ENCODE measurements at regions not wholly inside any gene's neighbourhood (a gene's known extent, or its start where the extent isn't known, plus 50 kb on each side); places are given as distances from the start of the nearest gene placed in this dataset.
A peak's percentile ranks its signal among the peaks of the same experiment; 100 is the strongest.
"Not testable (repeated sequence)": the region's sequence is repeated elsewhere in the genome, so short reads cannot be mapped to it uniquely, and the experiment has no call there.

DNA sequence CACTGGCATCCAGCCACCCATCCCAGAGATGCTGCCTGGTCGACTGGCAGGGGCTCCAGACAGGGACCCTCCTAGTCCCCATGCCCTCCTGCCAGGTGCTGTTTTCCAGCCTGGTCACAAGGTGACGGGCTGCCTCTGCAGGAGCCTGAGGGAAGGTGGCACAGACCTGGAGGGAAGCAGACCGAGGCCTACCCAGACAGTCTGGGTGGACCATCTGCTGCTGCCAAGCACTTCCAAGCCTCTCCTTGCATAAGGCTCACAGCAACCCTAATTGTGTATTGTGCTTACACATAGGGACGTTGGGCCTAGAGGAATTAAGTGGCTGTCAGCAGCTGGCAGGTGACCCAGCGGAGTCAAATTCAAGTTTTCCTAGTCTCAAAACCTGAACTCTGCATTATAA is 90.1 kb upstream of the KCNJ18 start:
- Histone ChIP-seq H3K36me3 (no peaks in the 10 kb centered on the region), H3K27ac (no peak overlapping the region), H3K27me3 (no peaks in the 10 kb centered on the region), H3K4me3 (no peak overlapping the region), H3K4me1 (no peaks in the 10 kb centered on the region), H3K9me3 (no peaks in the 10 kb centered on the region)
- DNase-seq (peak in 1 of 6 donors; percentile 37), ATAC-seq (no peak), FAIRE-seq (no peak)
- TF ChIP-seq, protein P1, sequence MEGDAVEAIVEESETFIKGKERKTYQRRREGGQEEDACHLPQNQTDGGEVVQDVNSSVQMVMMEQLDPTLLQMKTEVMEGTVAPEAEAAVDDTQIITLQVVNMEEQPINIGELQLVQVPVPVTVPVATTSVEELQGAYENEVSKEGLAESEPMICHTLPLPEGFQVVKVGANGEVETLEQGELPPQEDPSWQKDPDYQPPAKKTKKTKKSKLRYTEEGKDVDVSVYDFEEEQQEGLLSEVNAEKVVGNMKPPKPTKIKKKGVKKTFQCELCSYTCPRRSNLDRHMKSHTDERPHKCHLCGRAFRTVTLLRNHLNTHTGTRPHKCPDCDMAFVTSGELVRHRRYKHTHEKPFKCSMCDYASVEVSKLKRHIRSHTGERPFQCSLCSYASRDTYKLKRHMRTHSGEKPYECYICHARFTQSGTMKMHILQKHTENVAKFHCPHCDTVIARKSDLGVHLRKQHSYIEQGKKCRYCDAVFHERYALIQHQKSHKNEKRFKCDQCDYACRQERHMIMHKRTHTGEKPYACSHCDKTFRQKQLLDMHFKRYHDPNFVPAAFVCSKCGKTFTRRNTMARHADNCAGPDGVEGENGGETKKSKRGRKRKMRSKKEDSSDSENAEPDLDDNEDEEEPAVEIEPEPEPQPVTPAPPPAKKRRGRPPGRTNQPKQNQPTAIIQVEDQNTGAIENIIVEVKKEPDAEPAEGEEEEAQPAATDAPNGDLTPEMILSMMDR (IDR thresholded peaks at IDR 0.05): no peak
- intact Hi-C loops (cut with DNase I): no loop called here
- 56 to 63% methylated on average over 5 of the region's 5 CpGs for WGBS, 2 donors

GRCh38 chr17:21603292-21603691 is 89.0 kb upstream of the KCNJ18 start:
- intact Hi-C loops (cut with DNase I); H3K4me3 ChIP-seq; ATAC-seq; H3K4me1 ChIP-seq; H3K27me3 ChIP-seq; H3K27ac ChIP-seq; H3K9me3 ChIP-seq; DNase-seq; H3K36me3 ChIP-seq: not testable (repeated sequence)
- WGBS, 2 donors: 59 to 81% methylated on average over 1 of the region's 1 CpG
- FAIRE-seq: peak; percentile 17

DNA sequence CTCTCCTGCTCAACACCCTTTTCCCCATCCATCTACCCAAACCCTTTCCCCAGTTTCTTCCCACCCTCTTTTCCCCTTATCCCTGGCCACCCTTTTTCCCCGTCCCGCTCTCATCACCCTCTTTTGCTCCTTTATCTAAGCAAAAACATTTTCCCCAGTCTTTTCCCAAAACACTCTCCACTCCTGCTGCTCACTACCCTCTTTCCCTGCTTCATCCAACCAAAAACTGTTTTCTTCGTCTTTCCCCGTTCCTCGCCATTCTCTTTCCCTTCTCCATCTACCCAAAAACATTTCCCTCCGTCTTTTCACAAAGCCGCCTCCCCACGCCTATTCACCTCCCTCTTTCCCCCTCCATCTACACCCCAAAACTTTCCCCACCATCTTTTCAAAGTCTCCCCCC is 80.9 kb upstream of the KCNJ18 start:
- H3K4me1 ChIP-seq; H3K9me3 ChIP-seq; FAIRE-seq; intact Hi-C loops (cut with DNase I); H3K4me3 ChIP-seq; ATAC-seq; DNase-seq; H3K36me3 ChIP-seq; H3K27me3 ChIP-seq; H3K27ac ChIP-seq: not testable (repeated sequence)
- 76 to 92% methylated on average over 8 of the region's 8 CpGs for WGBS, 2 donors

DNA sequence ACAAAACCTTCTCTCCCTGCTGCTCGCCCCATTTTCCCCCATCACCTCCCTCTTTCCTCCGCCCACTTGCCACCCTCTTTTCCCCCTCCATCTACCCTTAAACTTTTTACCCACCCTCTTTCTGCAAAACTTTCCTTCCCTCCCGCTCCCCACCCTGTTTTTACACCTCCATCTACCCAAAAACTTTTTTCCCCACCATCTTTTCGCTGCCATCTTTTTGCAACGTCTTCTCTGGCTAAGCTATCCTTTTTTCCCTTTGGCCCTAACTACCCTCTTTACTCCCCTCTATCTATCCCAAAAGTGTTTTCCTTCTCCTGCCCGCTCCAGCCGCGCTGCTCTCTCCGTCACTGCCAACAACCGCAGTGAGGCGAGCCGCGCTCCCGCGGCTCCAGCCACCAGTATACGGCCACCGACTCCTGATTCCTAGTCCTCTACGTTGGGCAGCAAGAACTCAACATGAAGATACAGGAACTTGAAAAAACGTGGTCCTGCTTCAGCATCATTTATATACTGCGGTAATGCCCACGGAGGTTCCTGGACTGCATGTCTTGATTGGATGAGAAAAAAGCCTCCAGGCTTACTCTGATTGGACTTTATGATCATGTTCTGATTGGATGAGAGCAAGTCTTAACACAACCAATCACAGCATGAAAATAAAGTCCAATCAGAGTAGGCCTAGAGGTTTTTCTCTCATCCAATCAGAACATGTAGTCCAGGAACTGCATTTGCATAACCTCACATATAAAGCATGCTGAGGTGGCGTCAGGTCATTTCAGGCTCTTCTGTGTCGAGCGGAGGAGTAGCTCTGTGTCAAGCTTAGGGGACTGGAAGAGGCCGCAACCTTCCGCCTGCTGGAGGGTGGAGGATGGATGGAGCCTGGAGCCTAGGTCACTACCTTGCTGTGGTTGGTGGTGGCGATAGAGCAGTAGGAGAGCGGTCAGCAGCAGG is 79.9 kb upstream of the KCNJ18 start:
- DNase-seq; intact Hi-C loops (cut with DNase I); H3K4me3 ChIP-seq; H3K9me3 ChIP-seq; FAIRE-seq; ATAC-seq; H3K4me1 ChIP-seq; H3K27me3 ChIP-seq; H3K36me3 ChIP-seq; H3K27ac ChIP-seq: not testable (repeated sequence)
- 75 to 80% methylated on average over 28 of the region's 28 CpGs for WGBS, 2 donors

DNA sequence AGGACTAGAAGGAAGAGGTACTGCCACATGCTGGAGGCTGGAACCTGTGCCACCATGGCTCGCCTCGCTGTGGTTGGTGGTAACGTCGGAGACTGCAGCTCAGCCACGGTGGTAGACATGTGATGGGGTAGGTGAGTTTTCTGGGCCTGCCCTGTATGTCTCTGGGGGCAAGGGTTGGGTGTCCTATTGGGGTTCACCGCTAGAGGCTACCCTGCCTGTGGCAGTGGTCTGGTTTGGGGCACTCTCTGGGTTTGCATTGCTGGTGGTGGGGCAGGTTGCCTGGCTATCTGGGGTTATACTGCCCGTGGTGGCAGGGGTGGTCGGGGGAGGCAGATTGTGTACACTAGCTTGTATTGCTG is 79.3 kb upstream of the KCNJ18 start:
- H3K9me3 ChIP-seq: no peaks in the 10 kb centered on the region
- no peaks in the 10 kb centered on the region for H3K4me1 ChIP-seq
- no peak overlapping the region for H3K4me3 ChIP-seq
- no peak for ATAC-seq
- no peak for DNase-seq
- TF ChIP-seq, protein P1 (IDR thresholded peaks at IDR 0.05): no peak
- FAIRE-seq: no peak
- no peaks in the 10 kb centered on the region for H3K27me3 ChIP-seq
- 76 to 81% methylated on average over 8 of the region's 8 CpGs for WGBS, 2 donors
- H3K36me3 ChIP-seq: no peaks in the 10 kb centered on the region
- H3K27ac ChIP-seq: no peak overlapping the region
- intact Hi-C loops (cut with DNase I): no loop called here

- H3K9me3 ChIP-seq; H3K27ac ChIP-seq; DNase-seq; intact Hi-C loops (cut with DNase I); H3K36me3 ChIP-seq; H3K27me3 ChIP-seq; FAIRE-seq; ATAC-seq; H3K4me1 ChIP-seq; H3K4me3 ChIP-seq: not testable (repeated sequence)
- WGBS, 2 donors: 57 to 65% methylated on average over 3 of the region's 3 CpGs
Measured at GRCh38 chr17:21626987-21627386, 65.3 kb upstream of the KCNJ18 start.
